ENCODE measurements at regions not wholly inside any gene's neighbourhood (a gene's known extent, or its start where the extent isn't known, plus 50 kb on each side); places are given as distances from the start of the nearest gene placed in this dataset.

DNA sequence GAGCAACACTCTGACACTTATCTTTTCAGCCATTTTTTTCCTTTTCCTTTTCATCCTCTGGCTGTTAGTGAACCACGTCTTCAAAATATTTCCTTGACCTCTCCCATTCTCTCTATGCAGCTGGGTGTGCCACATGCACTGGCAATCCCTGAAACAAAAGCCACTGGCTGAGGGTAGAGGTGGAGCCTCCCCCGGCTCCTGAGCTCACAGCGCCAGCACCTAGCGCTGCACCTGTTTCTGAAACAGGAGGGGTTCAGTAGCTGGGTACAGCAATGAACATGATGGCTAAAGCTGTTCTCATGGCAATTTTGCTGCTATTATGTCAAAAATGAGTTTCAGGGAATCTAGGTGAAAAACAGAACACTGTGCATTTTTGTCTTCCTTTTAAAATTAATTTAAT is 314.7 kb upstream of the ATP10A start:
- no peaks in the 10 kb centered on the region for H3K27me3 ChIP-seq (ENCODE audit: low read depth)
- H3K4me1 ChIP-seq, result no peaks in the 10 kb centered on the region
- no peak overlapping the region for H3K4me3 ChIP-seq
- H3K9me3 ChIP-seq, result no peaks in the 10 kb centered on the region
- no peaks in the 10 kb centered on the region for H3K36me3 ChIP-seq (replicated peaks)
- no peak for DNase-seq (ENCODE audit: low spot score in 2 of 2)
- in situ Hi-C loops (cut with MboI; ENCODE audit: low sequenced_read_pairs), result no loop called here

DNA sequence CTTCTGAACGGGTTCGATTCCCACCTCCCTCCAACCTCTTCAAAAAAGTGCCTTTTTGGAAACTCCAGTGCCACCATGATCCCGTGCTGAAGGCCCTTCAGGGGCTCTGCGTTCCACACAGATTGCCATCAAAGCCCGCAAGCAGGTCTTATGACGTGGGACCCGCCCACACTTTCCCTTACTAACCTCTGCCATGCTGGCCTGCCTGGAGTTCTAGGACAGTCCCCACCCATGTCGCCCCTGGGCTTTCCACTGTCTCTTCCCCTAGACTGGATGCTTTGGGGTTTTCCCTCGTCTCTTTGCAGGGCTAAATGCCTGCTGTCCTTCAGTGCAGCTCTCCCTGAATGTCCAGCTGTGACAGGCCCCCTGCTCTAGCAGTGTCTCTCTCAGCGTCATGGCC is 313.7 kb upstream of the ATP10A start:
- in situ Hi-C loops (cut with MboI; ENCODE audit: low sequenced_read_pairs), result no loop called here
- no peaks in the 10 kb centered on the region for H3K36me3 ChIP-seq (replicated peaks)
- no peaks in the 10 kb centered on the region for H3K4me1 ChIP-seq
- H3K9me3 ChIP-seq, result no peaks in the 10 kb centered on the region
- no peak for DNase-seq (ENCODE audit: low spot score in 2 of 2)
- no peaks in the 10 kb centered on the region for H3K27me3 ChIP-seq (ENCODE audit: low read depth)
- H3K4me3 ChIP-seq, result no peak overlapping the region

DNA sequence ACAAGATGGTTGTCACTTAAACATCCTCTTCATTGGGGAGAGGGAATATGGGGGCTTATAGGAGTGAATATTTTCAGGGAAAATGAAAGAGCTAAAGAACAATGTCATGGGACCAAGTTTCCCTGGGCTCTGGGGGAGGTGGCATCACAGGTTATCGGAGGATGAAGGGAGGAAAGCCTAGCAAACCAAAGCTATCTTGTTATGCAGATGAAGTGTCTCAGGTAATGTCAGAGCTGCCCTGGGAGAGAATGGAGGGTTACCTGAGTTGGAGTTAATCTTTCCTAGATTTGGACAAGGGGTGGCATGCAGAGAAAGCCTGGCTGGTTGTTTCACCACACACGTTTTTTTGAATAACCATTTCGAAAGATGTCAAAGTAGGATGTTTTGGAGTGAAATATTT is 308.1 kb upstream of the ATP10A start:
- DNase-seq (ENCODE audit: low spot score in 2 of 2), result no peak
- H3K36me3 ChIP-seq (replicated peaks), result no peaks in the 10 kb centered on the region
- H3K27me3 ChIP-seq (ENCODE audit: low read depth), result no peaks in the 10 kb centered on the region
- no peaks in the 10 kb centered on the region for H3K4me1 ChIP-seq
- in situ Hi-C loops (cut with MboI; ENCODE audit: low sequenced_read_pairs), result no loop called here
- no peak overlapping the region for H3K4me3 ChIP-seq
- no peaks in the 10 kb centered on the region for H3K9me3 ChIP-seq

DNA sequence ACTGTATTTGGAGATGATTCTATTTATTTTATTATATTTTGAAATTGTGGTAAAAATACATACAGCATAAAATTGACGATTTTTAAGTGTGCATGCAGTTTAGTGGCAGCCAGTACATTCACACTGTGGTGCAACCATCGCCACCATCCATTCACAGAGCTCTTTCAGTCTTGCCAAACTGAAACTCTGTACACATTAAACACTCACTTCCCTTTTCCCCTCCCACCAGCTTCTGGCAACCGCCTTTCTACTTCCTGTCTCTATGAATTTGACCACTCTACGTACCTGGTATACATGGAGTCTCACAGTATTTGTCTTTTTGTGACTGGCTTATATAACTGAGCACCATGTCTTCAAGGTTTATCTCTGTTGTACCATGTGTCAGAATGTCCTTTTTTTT is 303.3 kb upstream of the ATP10A start:
- Histone ChIP-seq H3K27me3 (ENCODE audit: low read depth) (no peaks in the 10 kb centered on the region), H3K4me1 (no peaks in the 10 kb centered on the region), H3K9me3 (no peaks in the 10 kb centered on the region), H3K4me3 (no peak overlapping the region), H3K36me3 (replicated peaks) (no peaks in the 10 kb centered on the region)
- DNase-seq (ENCODE audit: low spot score in 2 of 2), result no peak
- in situ Hi-C loops (cut with MboI; ENCODE audit: low sequenced_read_pairs), result no loop called here

DNA sequence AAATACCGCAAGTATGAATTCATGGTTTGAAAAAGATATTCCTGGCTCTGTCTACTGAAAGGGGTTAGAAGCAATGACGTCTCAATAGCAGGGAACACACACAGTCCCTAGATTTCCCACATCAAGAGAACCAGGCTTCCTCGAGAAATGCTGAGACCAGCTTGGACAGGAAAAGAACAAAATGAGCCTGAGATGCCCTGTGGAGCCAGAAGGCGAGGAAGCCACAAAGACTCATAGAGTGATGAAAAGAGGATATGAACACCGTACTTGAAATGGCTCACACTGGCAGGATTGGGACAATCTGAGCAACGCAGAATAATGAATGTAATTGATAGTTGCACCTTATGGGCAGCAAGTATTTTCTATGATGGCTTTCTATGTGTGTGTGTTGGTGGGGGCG is 302.4 kb upstream of the ATP10A start:
- no peaks in the 10 kb centered on the region for H3K4me1 ChIP-seq
- in situ Hi-C loops (cut with MboI; ENCODE audit: low sequenced_read_pairs), result no loop called here
- H3K27me3 ChIP-seq (ENCODE audit: low read depth), result no peaks in the 10 kb centered on the region

DNA sequence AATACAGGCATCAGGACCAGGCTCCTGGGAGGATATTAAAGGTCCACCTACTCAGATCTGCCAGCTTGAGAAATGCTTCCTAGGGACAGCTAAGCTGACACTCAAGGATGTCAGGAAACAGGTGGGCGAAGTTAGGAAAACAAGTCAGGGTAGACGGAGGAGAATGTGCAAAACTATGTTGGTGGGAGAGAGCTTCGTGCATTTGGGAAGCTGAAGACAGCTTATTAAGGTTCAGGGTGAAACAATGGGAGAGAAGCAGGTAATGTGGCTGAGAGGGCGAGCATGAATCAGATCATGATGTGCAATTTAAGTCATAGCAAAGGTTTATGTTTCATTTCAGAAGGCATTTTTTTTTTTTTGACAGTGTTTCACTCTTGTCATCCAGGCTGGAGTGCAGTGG is 297.2 kb upstream of the ATP10A start:
- Histone ChIP-seq H3K36me3 (replicated peaks) (no peaks in the 10 kb centered on the region), H3K4me3 (no peak overlapping the region), H3K4me1 (no peaks in the 10 kb centered on the region), H3K27me3 (ENCODE audit: low read depth) (no peaks in the 10 kb centered on the region), H3K9me3 (no peaks in the 10 kb centered on the region)
- DNase-seq (ENCODE audit: low spot score in 2 of 2), result no peak
- in situ Hi-C loops (cut with MboI; ENCODE audit: low sequenced_read_pairs), result no loop called here

More for the DNA sequence above, 302.4 kb upstream of the ATP10A start:
- no peaks in the 10 kb centered on the region for H3K36me3 ChIP-seq (replicated peaks)
- H3K9me3 ChIP-seq, result no peaks in the 10 kb centered on the region
- DNase-seq (ENCODE audit: low spot score in 2 of 2), result no peak
- no peak overlapping the region for H3K4me3 ChIP-seq

DNA sequence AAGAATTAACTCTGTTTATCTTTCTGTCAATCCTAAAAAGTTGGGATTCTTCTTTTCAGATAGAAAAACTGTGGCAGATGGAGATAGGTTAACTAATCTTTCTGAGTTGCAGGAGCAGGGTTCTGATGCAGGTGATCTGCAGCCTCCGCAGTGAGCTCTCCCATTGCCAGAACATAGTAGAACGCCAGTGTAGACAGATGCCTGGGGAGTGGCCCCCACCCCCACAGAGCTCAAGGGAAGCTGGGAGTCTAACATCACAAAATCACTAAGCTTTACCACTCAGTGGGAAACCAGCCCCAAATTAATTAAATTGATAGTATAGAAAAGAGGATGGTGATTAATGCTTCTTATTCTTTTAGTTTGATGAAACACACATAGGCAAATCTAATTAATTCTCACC is 295.0 kb upstream of the ATP10A start:
- DNase-seq (ENCODE audit: low spot score in 2 of 2), result no peak
- Histone ChIP-seq H3K4me1 (no peaks in the 10 kb centered on the region), H3K4me3 (no peak overlapping the region), H3K27me3 (ENCODE audit: low read depth) (no peaks in the 10 kb centered on the region), H3K9me3 (no peaks in the 10 kb centered on the region), H3K36me3 (replicated peaks) (no peaks in the 10 kb centered on the region)
- in situ Hi-C loops (cut with MboI; ENCODE audit: low sequenced_read_pairs), result no loop called here

DNA sequence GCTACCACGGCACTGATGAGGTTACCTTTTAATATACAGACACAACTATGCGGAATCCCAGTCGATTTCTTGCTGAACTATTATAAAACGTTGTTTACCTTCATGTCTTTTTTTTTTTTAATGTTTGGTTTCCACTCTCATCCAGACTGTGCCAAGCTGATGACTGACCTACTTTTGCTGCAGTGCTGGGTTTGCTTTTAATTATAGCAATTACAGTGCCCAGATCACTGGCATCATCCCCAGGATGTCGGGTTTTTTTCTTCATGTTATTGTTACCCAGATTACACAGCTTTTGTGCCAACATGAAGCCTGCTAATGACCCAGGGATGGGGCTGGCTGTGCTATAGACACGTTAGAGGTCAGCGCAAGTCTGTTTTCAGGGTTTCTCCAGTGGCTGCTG is 294.0 kb upstream of the ATP10A start:
- H3K4me1 ChIP-seq, result no peaks in the 10 kb centered on the region
- no peak overlapping the region for H3K4me3 ChIP-seq
- DNase-seq (ENCODE audit: low spot score in 2 of 2), result no peak
- no peaks in the 10 kb centered on the region for H3K27me3 ChIP-seq (ENCODE audit: low read depth)
- in situ Hi-C loops (cut with MboI; ENCODE audit: low sequenced_read_pairs), result no loop called here
- no peaks in the 10 kb centered on the region for H3K9me3 ChIP-seq
- H3K36me3 ChIP-seq (replicated peaks), result no peaks in the 10 kb centered on the region

DNA sequence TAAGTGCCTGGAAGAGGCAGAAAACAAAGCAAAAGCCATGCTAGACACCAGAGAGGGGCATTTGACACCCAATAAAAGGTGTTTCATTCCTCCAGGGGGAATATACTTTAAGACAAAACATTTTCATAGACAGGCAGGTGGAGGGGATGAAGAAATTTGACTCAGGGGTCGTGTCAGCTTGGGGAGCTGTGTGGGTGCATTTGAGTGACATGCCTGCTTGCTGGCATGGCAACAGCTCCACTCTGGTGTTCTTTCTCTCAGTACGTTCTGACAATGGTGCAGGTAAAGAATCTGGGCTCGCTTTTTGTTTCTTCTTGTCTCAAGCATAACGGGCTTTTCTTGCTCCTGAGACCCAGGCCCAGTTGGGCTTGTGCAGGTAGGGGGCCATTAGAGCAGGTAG is 292.9 kb upstream of the ATP10A start:
- Histone ChIP-seq H3K27me3 (ENCODE audit: low read depth) (no peaks in the 10 kb centered on the region), H3K9me3 (no peaks in the 10 kb centered on the region), H3K4me3 (no peak overlapping the region), H3K4me1 (no peaks in the 10 kb centered on the region), H3K36me3 (replicated peaks) (no peaks in the 10 kb centered on the region)
- DNase-seq (ENCODE audit: low spot score in 2 of 2), result no peak
- in situ Hi-C loops (cut with MboI; ENCODE audit: low sequenced_read_pairs), result no loop called here

DNA sequence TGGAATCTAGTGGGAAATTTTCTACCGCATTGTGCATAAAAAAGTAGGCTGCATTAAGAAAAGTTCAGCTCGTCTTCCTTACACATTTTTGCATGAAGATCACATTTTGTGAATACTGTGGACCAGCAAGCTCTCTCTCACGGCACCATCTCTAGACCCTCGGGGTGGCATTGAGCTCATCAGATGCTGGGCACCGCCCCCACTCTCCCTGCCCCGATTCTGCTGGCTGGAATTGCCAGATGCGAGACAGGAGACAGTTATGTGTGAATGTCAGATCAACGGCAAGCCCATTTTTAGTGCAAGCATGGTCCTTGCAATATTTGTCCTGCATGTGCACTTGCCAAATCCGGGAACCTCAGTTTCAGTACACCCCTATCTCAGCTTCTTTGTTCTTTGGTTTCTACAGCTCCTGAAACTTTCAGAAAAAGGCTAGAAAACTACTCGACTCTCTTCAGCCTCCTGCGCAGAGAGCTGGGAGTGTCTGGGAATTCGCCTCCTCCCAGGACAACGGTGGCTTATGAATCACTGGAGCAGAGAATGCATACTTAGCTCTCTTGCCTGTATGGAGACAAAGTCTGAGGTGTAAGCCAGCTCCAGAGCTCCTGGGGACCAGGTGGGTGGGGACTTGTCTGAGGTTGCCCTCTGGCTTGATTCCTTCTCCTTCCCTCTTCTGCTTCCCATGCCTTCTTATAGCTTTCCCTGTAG is 285.2 kb upstream of the ATP10A start:
- Histone ChIP-seq H3K9me3 (no peaks in the 10 kb centered on the region), H3K27me3 (ENCODE audit: low read depth) (0 out of 2 replicates have a peak, but pooled peaks cover 3% of the 10 kb centered on the region), H3K4me3 (no peak overlapping the region), H3K4me1 (no peaks in the 10 kb centered on the region), H3K36me3 (replicated peaks) (no peaks in the 10 kb centered on the region)
- in situ Hi-C loops (cut with MboI; ENCODE audit: low sequenced_read_pairs), result no loop called here
- no peak for DNase-seq (ENCODE audit: low spot score in 2 of 2)

DNA sequence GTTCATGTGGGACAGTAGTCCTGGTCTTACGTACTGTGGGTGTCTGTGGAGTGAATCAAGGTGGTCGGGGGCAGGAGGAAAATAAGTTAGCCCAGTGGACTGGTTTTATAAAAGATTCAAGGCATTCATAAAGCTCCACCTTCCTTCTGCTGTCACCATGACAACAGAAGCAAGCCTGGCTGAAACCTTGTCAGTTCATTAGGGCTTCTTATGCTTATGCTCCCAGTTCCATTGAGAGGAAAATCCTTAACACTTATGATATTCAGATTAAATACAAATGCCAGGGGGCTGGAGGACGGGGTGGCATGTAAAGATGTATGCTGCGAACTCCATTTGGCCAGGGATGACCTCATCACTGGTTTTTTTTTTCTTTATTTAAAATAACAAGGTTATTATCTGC is 283.1 kb upstream of the ATP10A start:
- in situ Hi-C loops (cut with MboI; ENCODE audit: low sequenced_read_pairs), result no loop called here
- Histone ChIP-seq H3K4me3 (no peak overlapping the region), H3K36me3 (replicated peaks) (no peaks in the 10 kb centered on the region), H3K4me1 (no peaks in the 10 kb centered on the region), H3K27me3 (ENCODE audit: low read depth) (0 out of 2 replicates have a peak, but pooled peaks cover 3% of the 10 kb centered on the region), H3K9me3 (no peaks in the 10 kb centered on the region)
- DNase-seq (ENCODE audit: low spot score in 2 of 2), result peak in 1 of 2 experiments; percentile 10

DNA sequence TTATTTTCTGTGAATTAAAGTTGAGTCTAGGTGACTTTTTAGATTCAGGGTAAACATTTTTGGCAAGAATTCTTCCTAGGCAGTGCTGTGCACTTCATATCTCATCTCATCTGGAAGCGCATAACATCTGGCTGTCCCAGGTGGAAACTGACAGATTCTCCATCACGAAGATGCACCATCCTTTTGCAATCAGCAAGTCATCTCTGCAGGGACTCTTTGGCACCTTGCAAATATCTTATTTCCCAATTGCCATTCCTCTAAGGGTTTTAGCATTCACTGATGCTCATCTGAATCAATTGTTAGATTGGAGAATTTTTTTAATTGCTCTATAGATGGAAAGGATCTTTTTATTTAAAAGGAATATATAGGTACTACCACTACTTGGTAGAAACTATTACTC is 282.7 kb upstream of the ATP10A start:
- Histone ChIP-seq H3K4me3 (no peak overlapping the region), H3K9me3 (no peaks in the 10 kb centered on the region), H3K27me3 (ENCODE audit: low read depth) (0 out of 2 replicates have a peak, but pooled peaks cover 3% of the 10 kb centered on the region), H3K36me3 (replicated peaks) (no peaks in the 10 kb centered on the region), H3K4me1 (no peaks in the 10 kb centered on the region)
- in situ Hi-C loops (cut with MboI; ENCODE audit: low sequenced_read_pairs), result no loop called here
- no peak for DNase-seq (ENCODE audit: low spot score in 2 of 2)

DNA sequence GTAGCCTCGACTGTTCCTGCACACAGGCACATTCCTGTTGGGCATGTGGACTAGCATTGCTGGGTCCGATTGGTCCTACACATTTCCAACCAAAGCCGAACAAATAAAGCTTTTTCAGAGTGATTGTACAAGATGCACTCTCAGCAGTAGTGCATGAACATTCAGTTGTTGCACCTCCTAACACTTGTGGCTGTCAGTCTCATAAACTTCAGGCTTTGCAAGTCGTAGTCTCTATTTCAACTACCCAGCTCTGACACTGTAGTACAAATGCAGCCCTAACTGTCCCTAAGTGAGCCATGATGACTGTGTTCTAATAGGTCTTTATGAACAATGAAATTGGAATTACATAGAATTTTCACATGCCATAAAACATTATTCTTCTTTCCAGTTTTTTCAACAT is 281.7 kb upstream of the ATP10A start:
- in situ Hi-C loops (cut with MboI; ENCODE audit: low sequenced_read_pairs), result no loop called here
- no peaks in the 10 kb centered on the region for H3K9me3 ChIP-seq

DNA sequence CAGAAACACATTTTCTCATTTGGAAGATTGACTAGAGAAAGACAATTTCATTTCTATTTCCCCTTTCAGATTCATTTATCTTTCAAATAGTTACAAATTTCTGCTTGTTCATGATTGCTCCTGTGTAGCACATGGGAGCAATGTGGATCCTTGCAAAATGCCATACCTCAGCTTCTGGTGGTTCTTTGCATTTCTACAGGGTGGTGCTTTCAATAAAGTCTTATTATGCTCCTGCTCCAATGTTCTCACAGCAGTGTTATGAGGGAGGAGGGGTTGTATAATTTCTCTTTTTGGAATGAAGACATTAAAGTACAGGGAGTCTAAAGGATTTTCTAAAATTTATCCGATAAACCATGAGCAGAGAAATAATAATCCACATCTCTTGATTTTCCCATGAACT is 280.1 kb upstream of the ATP10A start:
- H3K9me3 ChIP-seq, result no peaks in the 10 kb centered on the region
- DNase-seq (ENCODE audit: low spot score in 2 of 2), result no peak
- in situ Hi-C loops (cut with MboI; ENCODE audit: low sequenced_read_pairs), result no loop called here

More for the DNA sequence above, 281.7 kb upstream of the ATP10A start:
- no peak for DNase-seq (ENCODE audit: low spot score in 2 of 2)
- Histone ChIP-seq H3K4me1 (no peaks in the 10 kb centered on the region), H3K27me3 (ENCODE audit: low read depth) (0 out of 2 replicates have a peak, but pooled peaks cover 3% of the 10 kb centered on the region), H3K36me3 (replicated peaks) (no peaks in the 10 kb centered on the region), H3K4me3 (no peak overlapping the region)

DNA sequence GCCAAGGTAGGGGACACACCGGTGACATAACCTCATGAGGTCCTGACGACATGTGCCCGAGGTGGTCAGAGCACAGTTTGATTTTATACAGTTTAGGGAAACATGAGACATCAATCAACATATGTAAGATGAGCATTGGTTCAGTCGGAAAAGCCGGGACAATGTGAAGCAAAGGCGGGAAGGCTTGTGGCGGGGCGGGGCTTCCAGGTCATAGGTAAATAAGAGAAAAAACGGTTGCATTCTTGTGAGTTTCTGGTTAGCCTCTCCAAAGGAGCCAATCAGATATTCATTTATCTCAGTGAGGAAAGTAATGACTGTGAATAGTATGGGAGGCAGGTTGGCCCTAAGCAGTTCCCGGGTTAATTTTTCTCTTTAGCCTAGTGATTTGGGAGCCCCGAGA is 271.7 kb upstream of the ATP10A start:
- no peak overlapping the region for H3K4me3 ChIP-seq
- no peaks in the 10 kb centered on the region for H3K36me3 ChIP-seq (replicated peaks)
- no peaks in the 10 kb centered on the region for H3K9me3 ChIP-seq
- no peak for DNase-seq (ENCODE audit: low spot score in 2 of 2)
- in situ Hi-C loops (cut with MboI; ENCODE audit: low sequenced_read_pairs), result no loop called here
- no peaks in the 10 kb centered on the region; the same call in 1 of the 2 replicates for H3K4me1 ChIP-seq
- no peaks in the 10 kb centered on the region; the same call in 1 of the 2 replicates for H3K27me3 ChIP-seq (ENCODE audit: low read depth)

More for the DNA sequence above, 280.1 kb upstream of the ATP10A start:
- Histone ChIP-seq H3K4me1 (no peaks in the 10 kb centered on the region), H3K27me3 (ENCODE audit: low read depth) (0 out of 2 replicates have a peak, but pooled peaks cover 2% of the 10 kb centered on the region), H3K4me3 (no peak overlapping the region), H3K36me3 (replicated peaks) (no peaks in the 10 kb centered on the region)

Measured in HAP-1 (cell line).